Glomerular endothelial cell (primary cell): ENCODE measurements at regions not wholly inside any gene's neighbourhood (a gene's known extent, or its start where the extent isn't known, plus 50 kb on each side); places are given as distances from the start of the nearest gene placed in this dataset.

ENCODE experiments used
- DNase-seq: peaks from one replicate; pipeline ENCODE4 v3.0.0-alpha.2; 2011; ENCODE audit warnings: low read depth, low spot score; ENCODE audit errors: extremely low read depth

DNA sequence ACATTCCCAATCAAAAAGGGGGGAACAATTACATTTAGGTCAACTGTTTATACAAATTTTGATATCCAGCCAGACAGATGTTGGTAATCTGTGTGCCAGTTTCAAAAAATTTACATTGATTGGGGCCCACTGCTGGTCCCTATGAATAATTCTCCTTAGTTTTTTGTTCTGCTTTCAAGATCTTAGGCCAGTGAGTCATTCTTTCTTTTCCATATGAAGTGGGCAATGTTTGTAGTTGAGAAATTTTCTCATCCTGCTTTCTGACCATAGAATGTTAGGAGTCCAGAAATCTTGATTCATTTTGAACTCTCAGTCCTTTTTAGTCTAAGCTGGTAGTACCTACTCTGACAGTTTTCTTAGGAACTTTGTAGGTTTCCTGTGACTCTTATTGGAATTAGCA, 244.3 kb downstream of the DIO2 start:
- DNase-seq = no peak

DNA sequence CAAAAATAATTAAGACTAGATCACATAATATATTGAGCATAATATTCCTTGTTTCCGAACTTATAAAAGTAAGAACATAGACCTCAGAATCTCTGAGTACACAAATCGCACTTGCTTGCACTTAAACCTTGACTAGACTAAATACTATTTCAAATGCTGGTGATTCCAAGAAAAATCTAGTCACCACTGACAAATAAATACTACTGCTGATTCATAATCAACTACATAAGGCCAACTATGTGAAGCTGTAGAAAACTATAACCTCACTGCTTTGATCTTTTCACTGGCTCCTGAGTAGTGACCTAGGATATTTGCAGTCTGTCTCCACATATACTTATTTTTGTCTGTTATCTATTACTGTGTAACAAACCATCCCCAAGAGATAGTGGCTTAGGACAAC, 245.4 kb downstream of the DIO2 start:
- DNase-seq = no peak

DNA sequence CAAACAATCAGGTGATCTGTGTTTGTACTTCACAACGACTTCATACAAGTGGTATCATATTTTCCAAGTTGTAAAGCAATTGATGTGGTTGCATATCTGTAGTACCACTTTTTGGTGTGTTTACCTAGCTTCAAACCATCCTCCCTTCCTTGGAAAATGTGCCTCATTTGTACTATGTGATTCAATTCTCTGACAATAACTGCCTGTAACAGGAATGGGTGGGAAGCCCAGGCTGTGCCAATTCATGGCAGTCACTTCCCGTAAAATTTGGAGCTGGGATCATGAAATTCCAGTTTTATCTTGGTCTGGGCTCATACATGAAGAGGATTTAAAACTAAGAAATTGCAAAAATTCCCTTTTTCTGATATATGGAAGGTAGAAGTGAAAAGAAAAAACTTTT, 250.1 kb downstream of the DIO2 start:
- no peak for DNase-seq

DNA sequence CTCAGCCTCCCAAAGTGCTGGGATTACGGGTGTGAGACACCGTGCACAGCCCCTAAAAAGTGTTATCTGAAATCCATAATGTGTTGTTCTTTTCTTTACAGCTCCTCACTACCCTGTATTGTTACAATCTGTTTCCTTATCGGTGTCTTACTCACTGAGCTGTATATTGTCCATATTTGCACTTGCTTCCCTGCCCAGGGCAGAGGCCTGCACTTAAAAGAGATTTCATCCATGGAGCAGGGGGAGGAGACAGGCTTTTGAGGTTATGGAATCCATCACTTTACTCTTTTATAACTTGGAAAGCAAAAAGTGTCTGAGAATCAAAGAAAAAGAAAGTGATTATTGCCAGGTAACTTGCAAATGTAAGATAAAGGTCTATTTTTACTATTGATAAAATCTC, 251.0 kb downstream of the DIO2 start:
- DNase-seq = no peak

DNA sequence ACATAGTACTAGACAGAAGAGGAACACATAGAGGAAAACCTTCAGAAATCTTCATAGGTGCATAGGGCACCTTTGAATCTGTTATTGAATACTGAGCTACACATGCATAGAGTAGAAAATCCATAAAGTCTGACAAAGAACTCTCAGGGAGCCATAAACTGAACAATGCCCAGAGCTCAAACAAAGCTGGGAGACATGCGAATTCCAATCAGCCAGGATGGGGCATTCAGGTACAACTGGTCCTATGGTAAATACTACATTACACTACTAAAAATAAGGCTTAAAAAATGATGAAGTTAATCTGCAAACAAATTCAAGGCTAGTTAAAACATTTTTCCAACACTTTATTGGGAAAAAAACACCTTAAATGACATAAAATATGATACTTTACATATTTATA, 259.7 kb downstream of the DIO2 start:
- no peak for DNase-seq

DNA sequence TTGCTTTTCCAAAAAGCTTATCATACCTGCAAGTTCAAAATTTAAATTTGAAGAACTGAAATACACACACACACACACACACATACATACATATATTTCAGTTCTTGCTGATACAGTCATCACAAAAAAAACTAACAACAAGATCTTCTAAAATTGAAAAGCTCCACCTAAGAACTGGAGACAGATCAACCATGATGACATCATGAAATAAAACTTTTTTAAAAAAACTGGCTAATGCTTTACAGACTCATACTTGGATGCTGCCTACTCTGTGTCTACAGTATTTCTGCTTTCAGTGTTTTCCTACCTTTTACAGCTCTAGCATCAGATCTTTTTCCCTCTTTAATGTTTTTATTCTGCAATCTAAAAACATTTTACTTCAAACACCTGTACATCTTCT, 261.4 kb downstream of the DIO2 start:
- DNase-seq = no peak

DNA sequence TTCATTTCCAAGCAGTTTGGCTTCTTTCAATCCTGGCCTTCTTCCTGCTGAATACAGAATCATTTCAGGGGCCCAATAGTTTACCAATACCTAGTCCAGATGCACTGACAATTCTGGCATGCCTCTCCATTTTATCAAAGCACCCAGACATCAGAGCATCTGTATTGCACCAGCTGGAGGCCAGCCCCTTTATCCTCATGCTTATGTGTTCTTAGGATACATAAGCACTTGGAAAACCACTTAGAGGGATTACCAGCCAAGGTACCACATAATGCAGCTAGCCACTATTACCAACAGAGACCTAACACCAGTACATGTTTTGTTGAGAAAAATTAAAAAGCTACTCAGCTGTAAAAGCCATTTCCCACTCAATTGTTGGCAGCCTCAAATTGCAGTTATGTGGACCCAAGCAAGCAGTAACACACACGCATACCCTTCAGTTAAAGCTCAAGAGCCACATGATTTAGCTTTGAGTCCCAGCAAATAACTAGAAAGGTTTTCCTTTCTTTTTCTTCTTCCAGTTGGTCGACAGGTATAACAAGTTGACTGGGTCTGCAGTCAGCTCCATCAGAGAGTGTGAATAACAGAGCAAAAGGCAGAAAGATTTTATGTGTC, 263.8 kb downstream of the DIO2 start:
- DNase-seq = no peak

DNA sequence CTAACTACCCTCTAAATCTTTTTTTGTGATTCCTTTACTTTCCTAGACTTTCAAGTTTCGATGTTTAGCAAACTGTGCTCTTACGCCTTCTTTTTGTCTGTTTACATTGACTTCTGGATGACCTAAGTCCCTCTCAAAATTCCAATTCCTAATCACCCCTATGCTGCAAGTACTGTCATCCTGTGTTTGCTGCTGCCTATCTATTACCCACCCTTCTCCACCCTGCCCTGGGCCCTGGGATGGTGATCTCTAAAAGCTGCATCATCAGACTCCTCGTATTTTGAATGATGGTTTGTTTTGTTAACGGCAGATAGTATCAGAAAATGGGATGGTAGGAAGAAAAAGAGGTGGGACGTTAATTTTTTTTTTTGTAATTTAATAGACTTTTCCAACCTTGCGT, 272.1 kb downstream of the DIO2 start:
- DNase-seq = no peak

DNA sequence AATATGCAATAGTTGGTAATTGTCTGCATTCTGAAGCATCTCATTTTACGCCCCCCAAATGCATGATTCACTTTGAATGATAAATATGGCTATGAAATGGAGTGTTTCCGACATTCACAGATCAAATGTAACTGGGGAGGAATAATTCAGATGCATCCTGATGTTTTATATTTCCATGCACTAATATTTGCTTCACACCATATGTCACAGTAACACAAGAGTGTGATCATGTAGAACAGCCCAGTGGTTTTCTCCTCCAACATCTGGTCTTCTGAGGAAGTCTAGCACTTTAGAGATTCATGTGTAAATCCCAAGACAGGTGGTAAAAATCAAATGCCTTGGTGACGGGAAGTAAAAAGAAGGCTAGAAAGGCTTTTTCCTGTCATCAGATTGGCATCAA, 273.1 kb downstream of the DIO2 start:
- no peak for DNase-seq

DNA sequence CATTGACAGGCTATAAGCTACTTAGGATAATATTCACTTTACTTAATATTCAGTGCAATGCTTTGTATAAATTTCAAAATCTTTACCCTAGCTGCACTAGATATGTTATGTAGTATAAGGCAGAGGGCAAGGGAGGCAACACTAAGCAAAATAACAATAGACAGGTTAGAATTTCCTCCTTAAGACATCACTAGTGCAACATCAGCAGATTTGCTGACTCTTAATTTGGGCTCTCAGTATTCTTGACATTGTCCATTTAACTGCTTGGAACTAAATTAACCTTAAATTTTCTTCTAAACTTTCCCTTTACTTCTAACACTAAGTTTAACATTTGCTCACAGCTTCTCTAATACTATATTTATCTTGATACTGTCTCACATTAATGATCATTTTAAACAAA, 273.9 kb downstream of the DIO2 start:
- DNase-seq = no peak

DNA sequence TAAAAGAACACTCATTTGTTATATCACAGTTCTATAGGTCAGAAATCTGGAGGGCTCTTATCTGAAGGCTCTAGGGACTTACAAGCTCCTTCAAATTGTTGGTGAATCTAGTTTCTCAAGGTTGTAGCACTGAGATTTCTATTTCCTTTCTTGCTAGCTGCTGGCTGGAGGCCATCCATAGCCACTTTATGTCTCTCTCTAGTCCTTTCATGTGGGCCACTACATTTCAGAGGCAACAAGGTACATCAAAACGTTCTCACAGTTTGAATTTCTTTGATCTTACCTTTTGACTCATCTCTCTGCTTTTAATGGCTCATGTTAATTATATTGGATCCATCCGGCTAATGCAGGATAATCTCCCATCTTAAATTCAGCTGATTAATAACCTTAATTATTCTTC, 286.8 kb downstream of the DIO2 start:
- DNase-seq = no peak

DNA sequence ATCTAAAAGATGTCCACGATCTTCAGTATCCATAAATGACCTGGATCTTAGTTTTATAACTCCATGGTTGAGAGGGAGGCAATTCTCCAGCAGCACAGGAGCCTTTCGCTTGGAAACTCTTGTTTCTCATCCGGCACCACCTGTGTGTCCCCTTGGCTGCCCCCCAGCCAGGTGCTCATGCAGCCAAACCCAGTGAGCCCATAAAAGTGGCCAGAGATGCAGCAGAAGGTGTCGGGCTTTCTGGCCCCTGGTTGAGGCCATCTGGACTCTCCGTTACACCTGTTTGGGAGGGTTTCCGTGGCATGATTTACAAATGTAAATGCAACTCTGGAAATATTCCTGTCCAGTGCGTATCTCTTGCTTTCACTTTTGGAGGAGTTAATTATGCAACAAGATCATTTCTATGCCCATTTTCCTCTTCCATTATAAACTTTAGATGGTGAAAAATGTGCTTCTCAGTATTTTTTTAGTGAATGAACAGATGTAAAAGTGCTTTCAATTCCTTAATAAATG, 291.1 kb downstream of the DIO2 start:
- DNase-seq = no peak
